B cell (primary cell): ENCODE measurements at regions not wholly inside any gene's neighbourhood (a gene's known extent, or its start where the extent isn't known, plus 50 kb on each side); places are given as distances from the start of the nearest gene placed in this dataset.

Experiments used
- EZH2 ChIP-seq: IDR thresholded peaks from 2 replicates; pipeline ENCODE4 v1.6.1; 2012; ENCODE audit warnings: borderline replicate concordance, low read depth, mild to moderate bottlenecking, moderate library complexity, low read length; ENCODE audit not compliant: insufficient read depth, poor library complexity, severe bottlenecking
- TF ChIP-seq, protein P1 (sequence below): fragments of 200-600 bp; IDR thresholded peaks from one replicate; pipeline ENCODE4 v1.8.0; 2022; ENCODE audit warnings: antibody characterized with exemption, mild to moderate bottlenecking

DNA sequence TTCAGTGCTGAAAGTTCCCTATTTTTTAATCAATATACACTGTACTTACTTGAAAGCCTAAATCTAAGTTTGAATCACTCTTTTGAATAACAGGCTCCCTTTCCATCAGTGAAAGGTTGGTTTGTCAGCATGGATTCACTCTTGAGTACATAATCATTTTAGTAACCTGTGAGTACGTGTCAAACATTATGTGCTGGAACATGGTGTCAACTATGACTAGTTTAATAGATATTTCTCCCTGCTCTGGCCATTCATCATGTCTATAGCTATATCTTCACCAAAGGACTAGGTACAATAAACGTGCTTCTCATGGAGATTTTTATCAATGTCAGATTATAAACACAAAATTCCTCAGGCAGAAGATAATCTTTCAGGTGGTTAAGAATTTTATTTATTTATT lies 61.7 kb upstream of the MDFIC start:
- TF ChIP-seq, protein P1, sequence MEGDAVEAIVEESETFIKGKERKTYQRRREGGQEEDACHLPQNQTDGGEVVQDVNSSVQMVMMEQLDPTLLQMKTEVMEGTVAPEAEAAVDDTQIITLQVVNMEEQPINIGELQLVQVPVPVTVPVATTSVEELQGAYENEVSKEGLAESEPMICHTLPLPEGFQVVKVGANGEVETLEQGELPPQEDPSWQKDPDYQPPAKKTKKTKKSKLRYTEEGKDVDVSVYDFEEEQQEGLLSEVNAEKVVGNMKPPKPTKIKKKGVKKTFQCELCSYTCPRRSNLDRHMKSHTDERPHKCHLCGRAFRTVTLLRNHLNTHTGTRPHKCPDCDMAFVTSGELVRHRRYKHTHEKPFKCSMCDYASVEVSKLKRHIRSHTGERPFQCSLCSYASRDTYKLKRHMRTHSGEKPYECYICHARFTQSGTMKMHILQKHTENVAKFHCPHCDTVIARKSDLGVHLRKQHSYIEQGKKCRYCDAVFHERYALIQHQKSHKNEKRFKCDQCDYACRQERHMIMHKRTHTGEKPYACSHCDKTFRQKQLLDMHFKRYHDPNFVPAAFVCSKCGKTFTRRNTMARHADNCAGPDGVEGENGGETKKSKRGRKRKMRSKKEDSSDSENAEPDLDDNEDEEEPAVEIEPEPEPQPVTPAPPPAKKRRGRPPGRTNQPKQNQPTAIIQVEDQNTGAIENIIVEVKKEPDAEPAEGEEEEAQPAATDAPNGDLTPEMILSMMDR = no peak
- TF ChIP-seq EZH2 = no peak
